ENCODE measurements at regions not wholly inside any gene's neighbourhood (a gene's known extent, or its start where the extent isn't known, plus 50 kb on each side); places are given as distances from the start of the nearest gene placed in this dataset.

DNA sequence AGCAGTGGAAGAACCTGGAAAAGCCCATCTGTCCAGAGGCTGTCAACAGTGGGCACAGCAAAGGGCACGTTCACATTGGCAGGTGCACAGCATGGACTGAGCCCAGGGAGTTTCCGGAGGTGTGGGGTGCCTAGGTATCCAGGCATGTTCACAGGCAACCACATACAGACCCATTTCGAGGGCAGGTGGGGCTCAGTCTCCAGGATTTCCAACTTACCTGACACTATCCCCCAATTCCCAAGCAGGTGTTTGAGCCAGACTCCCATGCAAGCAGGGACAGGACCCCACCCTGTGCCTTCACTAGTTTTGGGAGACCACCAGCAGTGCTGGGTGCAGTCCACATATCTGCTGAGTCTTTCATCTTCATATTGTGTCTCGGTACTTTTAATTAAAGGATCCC lies 65.0 kb upstream of the IRF2BP2 start:
- DNase-seq (ENCODE audit: low read depth in 4 of 4, low spot score in 2 of 4) = no peak

DNA sequence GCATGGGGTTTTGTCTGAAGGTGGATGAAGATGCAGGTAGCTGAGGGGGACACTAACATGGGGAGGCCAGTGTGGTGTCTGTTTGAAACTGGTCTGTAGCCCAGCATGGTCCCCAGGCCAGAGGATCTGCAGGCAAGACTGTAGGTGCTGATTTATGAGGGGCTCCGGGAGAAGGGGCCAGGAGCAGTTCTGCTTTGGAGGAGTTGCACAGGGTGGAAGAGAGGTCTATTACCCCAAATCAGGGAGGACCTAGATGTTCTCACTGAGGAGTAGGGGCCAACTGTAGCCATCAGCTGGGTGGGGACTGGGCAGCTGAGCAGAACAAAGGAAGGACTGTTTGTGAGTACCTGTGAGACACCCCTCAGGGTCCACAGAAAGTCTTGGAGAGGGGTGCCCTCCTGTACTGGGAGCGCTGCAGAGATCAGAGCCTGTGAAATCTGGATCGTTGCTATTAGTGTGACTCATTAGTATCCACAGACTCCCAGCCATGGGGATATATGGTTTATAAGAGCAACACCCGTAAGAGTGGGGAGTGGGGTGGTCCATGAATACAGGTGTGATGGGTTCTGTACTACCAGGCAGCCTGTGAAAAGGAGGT lies 64.3 kb upstream of the IRF2BP2 start:
- DNase-seq (ENCODE audit: low read depth in 4 of 4, low spot score in 2 of 4) = no peak

GRCh38 chr1:234672349-234673135 lies 62.6 kb upstream of the IRF2BP2 start:
- DNase-seq (ENCODE audit: low read depth in 4 of 4, low spot score in 2 of 4) = no peak

DNA sequence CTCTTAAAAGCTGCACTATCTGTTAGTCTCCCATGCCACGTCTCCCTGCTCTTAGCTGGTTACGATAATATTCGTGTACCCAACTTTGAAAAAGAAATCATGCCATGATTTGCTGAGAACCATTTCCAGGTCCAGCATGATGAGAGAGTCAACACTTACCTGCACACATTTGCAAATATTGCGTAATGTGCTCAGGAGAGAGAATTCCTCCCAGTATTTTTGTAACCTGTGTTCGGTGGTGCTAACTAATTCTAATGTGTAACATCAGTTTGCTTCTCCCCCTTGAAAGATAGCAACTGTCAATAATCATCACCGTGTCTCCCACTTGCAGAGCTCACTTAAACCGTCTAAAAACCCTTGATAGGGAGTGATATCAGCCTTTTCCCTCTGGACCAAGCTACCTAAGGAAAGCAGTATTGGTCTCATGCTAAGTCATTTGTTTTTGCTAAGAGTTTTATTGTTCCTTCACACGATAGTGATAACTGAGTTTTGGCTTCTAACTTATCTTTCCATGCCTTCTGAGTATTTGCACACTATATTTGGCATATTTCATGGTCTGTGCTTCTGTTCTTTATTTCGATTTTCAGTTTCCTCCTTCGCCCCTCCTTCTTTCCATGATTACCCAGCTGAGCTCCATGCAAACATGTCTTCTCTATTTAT lies 61.1 kb upstream of the IRF2BP2 start:
- no peak for DNase-seq (ENCODE audit: low read depth in 4 of 4, low spot score in 2 of 4)

GRCh38 chr1:234669499-234669898 lies 59.5 kb upstream of the IRF2BP2 start:
- DNase-seq (ENCODE audit: low read depth in 4 of 4, low spot score in 2 of 4) = no peak

DNA sequence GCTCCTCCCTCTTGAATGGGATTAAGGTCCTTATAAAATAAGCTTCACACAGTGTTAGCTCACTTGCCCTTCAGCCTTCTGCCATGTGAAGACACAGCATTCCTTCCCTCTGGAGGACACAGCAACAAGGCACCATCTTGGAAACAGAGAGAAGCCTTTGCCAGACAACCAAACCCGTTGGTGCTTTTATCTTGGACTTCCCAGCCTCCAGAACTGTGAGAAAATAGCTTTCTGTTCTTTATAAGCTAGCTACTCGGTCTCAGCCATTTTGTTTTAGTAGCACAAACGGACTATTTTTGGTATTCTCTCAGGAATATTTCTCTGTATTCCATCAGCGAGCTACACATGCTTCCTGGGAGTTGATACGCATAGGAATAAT lies 58.6 kb upstream of the IRF2BP2 start:
- DNase-seq (ENCODE audit: low read depth in 4 of 4, low spot score in 2 of 4) = no peak

- no peak for DNase-seq (ENCODE audit: low read depth in 4 of 4, low spot score in 2 of 4)
These were observed 57.9 kb upstream of the IRF2BP2 start for GRCh38 chr1:234667600-234668576.

DNA sequence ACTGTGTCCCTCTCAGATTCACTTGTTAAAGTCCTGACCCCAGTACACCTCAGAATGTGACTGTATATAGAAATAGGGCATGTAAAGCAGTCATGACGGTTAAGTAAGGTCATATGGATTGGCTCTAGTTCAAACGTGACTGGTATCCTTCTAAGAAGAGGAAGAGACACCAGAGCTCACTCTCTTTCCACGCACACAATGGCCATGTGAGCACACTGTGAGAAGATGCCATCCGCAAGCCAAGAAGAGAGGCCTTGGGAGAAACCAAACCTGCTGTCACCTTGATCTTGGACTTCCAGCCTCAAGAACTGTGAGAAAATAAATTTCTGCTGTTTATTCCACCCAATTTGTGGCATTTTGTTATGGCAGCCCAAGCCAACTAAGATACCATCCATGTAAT lies 56.8 kb upstream of the IRF2BP2 start:
- no peak for DNase-seq (ENCODE audit: low read depth in 4 of 4, low spot score in 2 of 4)

DNA sequence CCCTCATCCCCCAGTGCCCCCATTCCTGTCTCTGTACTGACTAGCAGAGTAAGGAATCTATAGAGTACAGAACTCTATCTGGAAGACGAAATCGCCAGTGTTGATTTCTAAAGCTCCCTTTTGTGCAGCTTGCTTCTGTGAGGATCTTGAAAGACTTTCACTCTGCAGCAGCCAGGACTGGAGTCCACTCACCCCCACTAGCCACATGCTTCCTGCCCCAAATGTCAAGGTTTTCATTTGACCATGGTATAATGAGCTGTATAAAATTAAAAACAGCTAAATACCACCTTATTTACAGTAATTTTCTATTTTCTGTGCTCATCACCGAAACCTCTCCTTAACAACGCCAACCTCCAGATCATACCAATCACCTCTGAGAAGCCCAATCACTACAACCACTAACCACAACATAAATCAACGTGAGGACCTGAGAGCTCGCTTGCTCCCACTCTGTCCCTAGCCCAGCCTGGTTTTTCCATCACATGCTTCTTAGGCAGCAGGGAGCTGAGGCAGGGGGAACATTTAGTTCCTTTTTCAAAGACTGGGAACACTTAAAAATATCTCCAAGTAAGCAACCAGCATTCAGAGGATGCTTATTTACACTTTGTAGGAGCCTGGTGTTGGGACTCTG lies 56.1 kb upstream of the IRF2BP2 start:
- no peak for DNase-seq (ENCODE audit: low read depth in 4 of 4, low spot score in 2 of 4)

GRCh38 chr1:234662148-234662547 lies 52.2 kb upstream of the IRF2BP2 start:
- DNase-seq (ENCODE audit: low read depth in 4 of 4, low spot score in 2 of 4) = no peak

GRCh38 chr1:234661317-234661928 lies 51.4 kb upstream of the IRF2BP2 start:
- DNase-seq (ENCODE audit: low read depth in 4 of 4, low spot score in 2 of 4) = no peak

GRCh38 chr1:234660536-234661316 lies 50.7 kb upstream of the IRF2BP2 start:
- DNase-seq (ENCODE audit: low read depth in 4 of 4, low spot score in 2 of 4) = no peak

All from left renal cortex interstitium (tissue), 4 donors.